ENCODE measurements at regions not wholly inside any gene's neighbourhood (a gene's known extent, or its start where the extent isn't known, plus 50 kb on each side); places are given as distances from the start of the nearest gene placed in this dataset.

DNA sequence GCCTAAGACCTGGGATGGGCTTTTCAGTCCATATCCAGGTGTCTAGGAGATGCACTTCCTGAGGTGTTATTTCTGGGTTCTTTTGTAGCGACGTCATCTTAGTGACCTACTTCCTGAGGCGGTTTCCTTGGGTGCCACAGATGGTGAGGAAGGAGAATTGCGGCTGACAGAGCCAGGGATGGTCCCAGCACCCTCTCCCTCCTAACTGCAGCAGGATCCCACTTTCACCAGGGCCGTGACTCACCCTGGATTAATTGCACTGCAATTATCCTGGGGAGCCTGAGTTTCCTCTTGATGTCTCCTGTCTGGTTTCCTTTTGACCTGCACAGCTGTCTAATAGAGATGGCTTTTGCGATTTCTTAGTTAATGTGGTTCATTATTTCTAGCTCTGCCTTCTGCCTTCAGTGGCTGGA lies 271.7 kb downstream of the TCF7L2 start:
- TF ChIP-seq, protein P1, sequence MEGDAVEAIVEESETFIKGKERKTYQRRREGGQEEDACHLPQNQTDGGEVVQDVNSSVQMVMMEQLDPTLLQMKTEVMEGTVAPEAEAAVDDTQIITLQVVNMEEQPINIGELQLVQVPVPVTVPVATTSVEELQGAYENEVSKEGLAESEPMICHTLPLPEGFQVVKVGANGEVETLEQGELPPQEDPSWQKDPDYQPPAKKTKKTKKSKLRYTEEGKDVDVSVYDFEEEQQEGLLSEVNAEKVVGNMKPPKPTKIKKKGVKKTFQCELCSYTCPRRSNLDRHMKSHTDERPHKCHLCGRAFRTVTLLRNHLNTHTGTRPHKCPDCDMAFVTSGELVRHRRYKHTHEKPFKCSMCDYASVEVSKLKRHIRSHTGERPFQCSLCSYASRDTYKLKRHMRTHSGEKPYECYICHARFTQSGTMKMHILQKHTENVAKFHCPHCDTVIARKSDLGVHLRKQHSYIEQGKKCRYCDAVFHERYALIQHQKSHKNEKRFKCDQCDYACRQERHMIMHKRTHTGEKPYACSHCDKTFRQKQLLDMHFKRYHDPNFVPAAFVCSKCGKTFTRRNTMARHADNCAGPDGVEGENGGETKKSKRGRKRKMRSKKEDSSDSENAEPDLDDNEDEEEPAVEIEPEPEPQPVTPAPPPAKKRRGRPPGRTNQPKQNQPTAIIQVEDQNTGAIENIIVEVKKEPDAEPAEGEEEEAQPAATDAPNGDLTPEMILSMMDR (IDR thresholded peaks at IDR 0.05), result no peak
- TF ChIP-seq POLR2A (IDR thresholded peaks at IDR 0.05), result no peak
